COLO829 (cell line): ENCODE measurements at regions not wholly inside any gene's neighbourhood (a gene's known extent, or its start where the extent isn't known, plus 50 kb on each side); places are given as distances from the start of the nearest gene placed in this dataset.
"Not testable (repeated sequence)": the region's sequence is repeated elsewhere in the genome, so short reads cannot be mapped to it uniquely, and the experiment has no call there.

Experiments
- DNase-seq: peaks from one replicate; pipeline ENCODE4 v3.0.0; 2012; ENCODE audit warnings: low spot score

GRCh38 chr11:56876621-56877275 lies 112.0 kb upstream of the OR5AK2 start:
- DNase-seq: no peak

DNA sequence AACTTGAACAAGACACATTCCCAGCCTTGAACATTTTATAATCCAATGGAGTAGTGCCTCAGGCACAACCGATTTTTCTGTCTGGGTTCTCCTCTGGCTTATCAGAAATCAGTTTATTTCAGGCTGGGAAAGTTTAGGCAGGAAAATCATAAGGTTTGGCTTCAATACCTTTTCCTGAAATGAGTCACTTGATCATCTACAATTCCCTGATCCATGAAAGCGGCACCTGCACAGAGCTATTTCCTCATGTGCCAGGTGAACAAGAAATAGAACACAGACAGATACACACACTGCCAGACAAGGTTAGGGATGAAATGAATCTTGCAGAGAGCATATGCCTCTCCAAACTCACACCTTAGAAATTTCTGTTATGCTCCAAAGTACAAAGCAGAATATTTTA lies 106.7 kb upstream of the OR9G4 start:
- no peak for DNase-seq

- no peak for DNase-seq
Observed at GRCh38 chr11:56852131-56852530, 103.6 kb upstream of the OR9G4 start.

GRCh38 chr11:56849852-56850251 lies 101.4 kb upstream of the OR9G4 start:
- no peak for DNase-seq

DNA sequence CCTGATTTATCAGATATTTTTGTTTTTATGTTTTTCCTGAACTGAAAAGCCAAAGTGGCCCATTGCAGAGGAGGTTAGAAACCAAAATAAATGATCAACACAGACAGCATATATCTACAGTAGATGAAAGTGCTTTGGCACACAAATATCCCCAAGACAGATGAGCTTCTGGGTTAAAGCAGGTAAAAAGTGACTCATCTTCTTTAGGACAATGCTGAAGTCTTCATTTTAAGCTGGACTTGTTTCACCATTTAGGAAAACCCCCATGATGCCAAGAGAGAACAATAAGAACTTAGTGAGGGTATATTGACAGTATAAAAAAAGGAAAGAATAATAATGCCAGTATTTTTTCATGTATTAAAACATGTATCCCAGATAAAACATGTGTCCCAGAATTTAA lies 100.8 kb upstream of the OR9G4 start:
- DNase-seq: no peak

GRCh38 chr11:56848141-56848809 lies 99.8 kb upstream of the OR9G4 start:
- no peak for DNase-seq

GRCh38 chr11:56846631-56847576 lies 98.4 kb upstream of the OR9G4 start:
- DNase-seq: no peak

DNA sequence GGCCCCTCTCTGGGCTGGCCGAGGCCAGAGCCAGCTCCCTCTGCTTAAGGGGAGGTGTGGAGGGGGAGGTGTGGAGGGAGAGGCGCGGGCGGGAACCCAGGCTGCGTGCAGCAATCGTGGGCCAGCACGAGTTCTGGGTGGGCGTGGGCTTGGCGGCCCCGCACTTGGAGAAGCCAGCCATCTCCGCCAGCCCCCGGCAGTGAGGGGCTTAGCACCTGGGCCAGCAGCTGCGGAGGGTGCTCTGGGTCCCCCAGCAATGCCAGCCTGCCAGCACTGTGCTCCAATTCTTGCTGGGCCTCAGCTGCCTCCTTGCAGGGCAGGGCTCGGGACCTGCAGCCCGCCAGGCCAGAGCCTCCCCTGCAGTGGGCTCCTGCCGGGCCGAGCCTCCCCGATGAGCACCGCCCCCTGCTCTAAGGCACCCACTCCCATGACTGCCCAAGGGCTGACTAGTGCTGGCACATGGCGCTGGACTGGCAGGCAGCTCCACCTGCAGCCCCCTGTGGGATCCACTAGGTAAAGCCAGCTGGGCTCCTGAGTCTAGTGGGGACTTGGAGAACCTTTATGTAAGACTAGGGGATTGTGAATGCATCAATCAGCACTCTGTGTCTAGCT lies 96.7 kb upstream of the OR9G4 start:
- DNase-seq: no peak

- DNase-seq: no peak
Observed at GRCh38 chr11:56843816-56844215, 95.3 kb upstream of the OR9G4 start.

DNA sequence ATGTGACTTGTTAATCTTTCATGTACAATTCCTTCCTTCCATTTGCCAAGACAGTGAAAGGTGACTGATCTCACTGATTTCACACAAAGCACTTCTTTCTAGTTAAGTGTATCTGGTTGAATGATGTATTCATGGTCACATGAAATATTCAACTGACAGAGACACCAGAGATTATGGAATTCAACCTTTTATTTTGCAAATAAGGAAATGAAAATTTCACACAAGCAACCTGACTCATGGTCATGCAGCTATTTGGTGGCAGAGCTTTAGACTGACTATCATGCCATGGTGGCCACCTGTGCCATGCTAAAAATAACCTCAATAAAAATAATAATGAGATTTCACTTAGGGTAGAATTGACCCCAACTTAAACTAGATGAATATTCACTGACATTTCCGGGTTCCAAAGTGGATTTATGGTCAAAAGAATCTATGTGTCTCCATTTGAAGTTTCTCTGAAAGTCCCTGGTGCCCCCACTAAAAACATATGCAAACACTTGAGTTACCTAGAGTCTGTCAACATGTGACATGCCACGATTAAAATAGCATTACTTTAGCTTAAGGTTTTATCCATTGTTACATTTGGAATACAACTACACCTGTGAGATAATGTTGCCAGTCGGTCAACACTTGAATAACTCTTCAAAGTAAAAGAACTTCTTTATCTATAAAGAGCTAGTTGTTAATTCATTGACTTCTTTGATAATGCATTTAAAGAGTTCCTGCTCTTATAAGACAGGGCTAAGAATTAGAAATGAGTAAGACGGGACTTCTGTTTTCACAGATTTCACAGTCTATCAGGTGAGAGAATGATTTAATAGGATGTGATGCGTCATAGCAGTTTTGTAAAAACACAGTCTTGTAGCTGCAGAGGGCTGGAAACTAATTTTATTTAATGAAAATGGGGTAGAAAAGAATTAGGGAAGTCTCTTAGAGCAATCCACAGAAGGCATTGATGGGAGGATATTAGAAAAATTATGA lies 94.6 kb upstream of the OR9G4 start:
- peak; percentile 57 for DNase-seq

- peak; percentile 70 for DNase-seq
Observed at GRCh38 chr11:56841210-56841810, 92.8 kb upstream of the OR9G4 start.

DNA sequence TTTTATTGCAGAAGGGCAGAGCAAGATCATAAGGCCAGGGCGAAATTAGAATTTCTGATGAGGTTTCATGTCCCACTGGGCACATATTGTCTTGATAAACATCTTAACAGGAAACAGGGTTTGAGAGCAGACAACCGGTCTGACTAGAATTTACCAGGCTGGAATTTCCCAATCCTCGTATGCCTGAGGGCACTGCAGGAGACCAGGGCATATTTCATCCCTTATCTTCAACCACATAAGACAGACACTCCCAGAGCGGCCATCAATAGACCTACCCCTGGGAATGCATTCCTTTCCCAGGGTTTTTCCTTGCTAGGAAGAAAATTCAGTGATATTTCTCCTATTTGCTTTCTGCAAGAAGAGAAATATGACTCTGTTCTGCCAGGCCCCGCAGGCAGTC lies 78.9 kb upstream of the OR9G4 start:
- not testable (repeated sequence) for DNase-seq

DNA sequence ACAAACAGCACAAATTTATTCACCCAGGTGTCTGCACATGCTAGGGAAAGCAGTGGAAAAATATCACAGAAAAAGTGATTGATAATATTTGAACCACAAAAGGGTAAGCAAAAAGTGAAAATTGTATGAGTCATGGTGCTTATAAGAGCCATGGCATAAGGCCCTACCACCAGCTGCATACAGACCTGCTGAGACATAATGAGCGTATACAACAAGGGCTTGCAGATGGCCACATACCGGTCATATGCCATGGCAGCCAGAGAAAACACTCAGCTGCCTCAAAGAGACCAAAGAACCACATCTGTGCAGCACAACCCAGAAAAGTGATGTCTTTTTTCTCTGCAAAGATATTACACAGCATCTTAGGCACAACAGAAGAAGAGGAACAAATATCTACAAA lies 71.4 kb upstream of the OR9G4 start:
- DNase-seq: no peak

DNA sequence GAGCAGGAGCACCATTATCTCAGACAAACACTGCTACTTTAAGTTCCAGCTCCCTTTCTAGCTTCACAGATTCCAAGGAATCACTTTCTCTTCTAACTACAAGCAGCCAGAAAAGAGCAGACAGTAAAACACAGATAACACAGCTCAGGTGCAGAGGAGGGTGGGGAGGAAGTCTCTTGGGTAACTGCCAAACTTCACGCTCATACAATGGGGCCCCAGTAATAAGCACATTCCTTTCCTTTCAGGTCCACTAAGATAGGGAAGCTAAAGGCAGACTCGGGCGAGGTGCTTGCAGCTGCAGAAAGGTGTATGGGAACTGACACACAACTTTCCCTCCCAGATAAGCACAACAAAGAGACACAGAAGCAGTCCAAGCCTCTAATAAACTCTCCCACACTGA lies 69.2 kb upstream of the OR9G4 start:
- no peak for DNase-seq

DNA sequence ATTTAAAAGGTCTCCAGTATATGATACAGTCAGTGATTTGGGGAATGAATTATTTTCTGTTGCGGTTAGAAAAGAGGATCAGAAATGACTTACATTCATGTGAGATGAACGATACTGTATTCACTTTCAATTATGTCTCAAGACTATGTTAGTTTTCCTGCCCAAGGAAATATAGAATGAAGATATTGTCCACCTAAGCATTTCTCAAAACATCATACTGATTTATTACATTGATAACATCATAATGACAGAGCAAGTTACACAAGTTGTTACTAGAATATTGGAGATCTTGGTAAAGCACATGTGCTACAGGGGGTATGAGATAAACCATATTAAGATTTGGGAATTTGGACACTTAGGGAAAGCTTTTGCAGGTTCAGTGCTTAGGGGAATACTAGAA lies 67.8 kb upstream of the OR9G4 start:
- no peak for DNase-seq

GRCh38 chr11:56808326-56808725 lies 59.8 kb upstream of the OR9G4 start:
- DNase-seq: no peak

DNA sequence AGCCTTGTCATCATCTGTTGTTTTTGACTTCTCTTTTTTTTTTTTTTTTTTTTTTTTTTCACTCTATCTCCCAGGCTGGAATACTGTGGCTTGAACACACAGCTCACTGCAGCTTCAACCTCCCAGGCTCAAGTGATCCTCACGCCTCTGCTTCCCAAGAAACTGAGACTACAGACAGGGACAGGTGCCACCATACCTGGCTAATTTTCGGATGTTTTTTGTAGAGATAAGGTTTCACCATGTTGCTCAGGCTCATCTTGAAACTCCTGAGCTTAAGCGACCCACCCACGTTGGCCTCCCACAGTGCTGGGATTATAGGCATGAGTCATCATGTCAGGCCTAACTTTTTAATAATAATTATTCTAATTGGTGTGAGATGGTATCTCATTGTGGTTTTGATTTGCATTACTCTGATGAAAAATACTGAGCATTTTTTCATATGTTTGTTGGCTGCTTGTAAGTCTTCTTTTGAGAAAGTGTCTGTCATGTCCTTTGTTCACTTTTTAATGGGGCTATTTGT lies 51.3 kb upstream of the OR9G4 start:
- no peak for DNase-seq
